HG03097 (cell line): ENCODE measurements at regions not wholly inside any gene's neighbourhood (a gene's known extent, or its start where the extent isn't known, plus 50 kb on each side); places are given as distances from the start of the nearest gene placed in this dataset.

Experiments
- ATAC-seq: cut with Tn5 transposase; IDR thresholded peaks from one replicate; pipeline ENCODE4 v1.9.1; 2021; ENCODE audit not compliant: unreplicated experiment, low FRiP score

GRCh38 chr11:91786097-91786496, 438.5 kb upstream of the FAT3 start:
- ATAC-seq, result no peak

- no peak for ATAC-seq
These were observed 441.4 kb upstream of the FAT3 start for GRCh38 chr11:91783173-91783572.

- no peak for ATAC-seq
These were observed 445.9 kb upstream of the FAT3 start for GRCh38 chr11:91778758-91779157.

- ATAC-seq, result no peak
These were observed 448.0 kb upstream of the FAT3 start for GRCh38 chr11:91776655-91777054.

- ATAC-seq, result no peak
These were observed 451.5 kb upstream of the FAT3 start for GRCh38 chr11:91773090-91773489.

- ATAC-seq, result no peak
These were observed 452.7 kb upstream of the FAT3 start for GRCh38 chr11:91771961-91772360.

- ATAC-seq, result no peak
These were observed 455.8 kb upstream of the FAT3 start for GRCh38 chr11:91768783-91769182.

- no peak for ATAC-seq
These were observed 461.3 kb upstream of the FAT3 start for GRCh38 chr11:91763331-91763730.

GRCh38 chr11:91761406-91762025, 463.1 kb upstream of the FAT3 start:
- ATAC-seq, result no peak

- no peak for ATAC-seq
These were observed 467.7 kb upstream of the FAT3 start for GRCh38 chr11:91756829-91757480.

GRCh38 chr11:91755951-91756707, 468.5 kb upstream of the FAT3 start:
- ATAC-seq, result no peak

- no peak for ATAC-seq
These were observed 469.1 kb upstream of the FAT3 start for GRCh38 chr11:91755526-91755925.

GRCh38 chr11:91749251-91749650, 475.4 kb upstream of the FAT3 start:
- no peak for ATAC-seq

GRCh38 chr11:91742155-91742554, 482.5 kb upstream of the FAT3 start:
- no peak for ATAC-seq

GRCh38 chr11:91731051-91731450, 493.6 kb upstream of the FAT3 start:
- no peak for ATAC-seq

- ATAC-seq, result no peak
These were observed 494.0 kb upstream of the FAT3 start for GRCh38 chr11:91730620-91731019.

GRCh38 chr11:91730057-91730456, 494.6 kb upstream of the FAT3 start:
- ATAC-seq, result no peak

- no peak for ATAC-seq
These were observed 507.4 kb upstream of the FAT3 start for GRCh38 chr11:91717169-91717568.

GRCh38 chr11:91707652-91708482, 516.8 kb upstream of the FAT3 start:
- ATAC-seq, result no peak

- ATAC-seq, result no peak
These were observed 521.6 kb upstream of the FAT3 start for GRCh38 chr11:91703042-91703441.

GRCh38 chr11:91700854-91701253, 523.8 kb upstream of the FAT3 start:
- no peak for ATAC-seq
